HG03064 (cell line): ENCODE measurements at regions not wholly inside any gene's neighbourhood (a gene's known extent, or its start where the extent isn't known, plus 50 kb on each side); places are given as distances from the start of the nearest gene placed in this dataset.
"Not testable (repeated sequence)": the region's sequence is repeated elsewhere in the genome, so short reads cannot be mapped to it uniquely, and the experiment has no call there.

Experiments
- ATAC-seq: cut with Tn5 transposase; IDR thresholded peaks from one replicate; pipeline ENCODE4 v1.9.1; 2021; ENCODE audit warnings: low read depth; ENCODE audit not compliant: unreplicated experiment

GRCh38 chr6:119713903-119714302 is 364.3 kb upstream of the MAN1A1 start:
- no peak for ATAC-seq

GRCh38 chr6:119686644-119687043 is 337.1 kb upstream of the MAN1A1 start:
- ATAC-seq, result no peak

GRCh38 chr6:119686240-119686639 is 336.7 kb upstream of the MAN1A1 start:
- ATAC-seq, result no peak

GRCh38 chr6:119683671-119684070 is 334.1 kb upstream of the MAN1A1 start:
- ATAC-seq, result no peak

GRCh38 chr6:119683031-119683430 is 333.5 kb upstream of the MAN1A1 start:
- no peak for ATAC-seq

- no peak for ATAC-seq
Measured at GRCh38 chr6:119678961-119679360, 329.4 kb upstream of the MAN1A1 start.

- no peak for ATAC-seq
Measured at GRCh38 chr6:119677384-119677783, 327.8 kb upstream of the MAN1A1 start.

- no peak for ATAC-seq
Measured at GRCh38 chr6:119676961-119677360, 327.4 kb upstream of the MAN1A1 start.

- ATAC-seq, result no peak
Measured at GRCh38 chr6:119676230-119676629, 326.7 kb upstream of the MAN1A1 start.

GRCh38 chr6:119673741-119674140 is 324.2 kb upstream of the MAN1A1 start:
- ATAC-seq, result no peak

GRCh38 chr6:119672725-119673124 is 323.2 kb upstream of the MAN1A1 start:
- ATAC-seq, result no peak

GRCh38 chr6:119671105-119671504 is 321.5 kb upstream of the MAN1A1 start:
- ATAC-seq, result no peak

GRCh38 chr6:119669221-119669620 is 319.7 kb upstream of the MAN1A1 start:
- no peak for ATAC-seq

GRCh38 chr6:119665432-119665831 is 315.9 kb upstream of the MAN1A1 start:
- not testable (repeated sequence) for ATAC-seq

GRCh38 chr6:119661628-119662027 is 312.1 kb upstream of the MAN1A1 start:
- no peak for ATAC-seq

GRCh38 chr6:119661078-119661477 is 311.5 kb upstream of the MAN1A1 start:
- ATAC-seq, result no peak

- ATAC-seq, result no peak
Measured at GRCh38 chr6:119658917-119659316, 309.4 kb upstream of the MAN1A1 start.

GRCh38 chr6:119655124-119655523 is 305.6 kb upstream of the MAN1A1 start:
- no peak for ATAC-seq

GRCh38 chr6:119653329-119653728 is 303.8 kb upstream of the MAN1A1 start:
- no peak for ATAC-seq

GRCh38 chr6:119649531-119649930 is 300.0 kb upstream of the MAN1A1 start:
- no peak for ATAC-seq

- no peak for ATAC-seq
Measured at GRCh38 chr6:119647309-119647708, 297.7 kb upstream of the MAN1A1 start.

- no peak for ATAC-seq
Measured at GRCh38 chr6:119643876-119644275, 294.3 kb upstream of the MAN1A1 start.

GRCh38 chr6:119637768-119638167 is 288.2 kb upstream of the MAN1A1 start:
- ATAC-seq, result no peak
